NB4 (cell line): ENCODE measurements at regions not wholly inside any gene's neighbourhood (a gene's known extent, or its start where the extent isn't known, plus 50 kb on each side); places are given as distances from the start of the nearest gene placed in this dataset.

Experiments
- CTCF ChIP-seq: IDR thresholded peaks from one replicate; pipeline ENCODE4 v1.5.1; 2012; ENCODE audit warnings: low read depth, low read length
- MAX ChIP-seq: IDR thresholded peaks from 2 replicates; pipeline ENCODE4 v1.6.1; 2011; ENCODE audit warnings: low read depth, low read length
- POLR2A ChIP-seq: IDR thresholded peaks from 2 replicates; pipeline ENCODE4 v1.6.1; 2011; ENCODE audit warnings: mild to moderate bottlenecking; ENCODE audit not compliant: insufficient read length; ENCODE audit errors: extremely low read depth

- no peak for TF ChIP-seq POLR2A
- TF ChIP-seq CTCF: no peak
- no peak for TF ChIP-seq MAX
Observed at GRCh38 chr11:103808252-103808651, 228.2 kb upstream of the DDI1 start.
